Esophagus muscularis mucosa (tissue), 4 donors: ENCODE measurements at regions not wholly inside any gene's neighbourhood (a gene's known extent, or its start where the extent isn't known, plus 50 kb on each side); places are given as distances from the start of the nearest gene placed in this dataset.
"Not testable (repeated sequence)": the region's sequence is repeated elsewhere in the genome, so short reads cannot be mapped to it uniquely, and the experiment has no call there.

Source experiments
- DNase-seq: peaks from one replicate; pipeline ENCODE4 v3.0.0-alpha.2; 2017; ENCODE audit errors: extremely low spot score
- H3K27ac ChIP-seq, 4 donors: fragments of 200-600 bp; sonication (generic); replicated peaks in 1 of 4; 1 replicate in 3 of 4; 2 replicates in 1 of 4; pipeline ENCODE4 v1.5.1; 2016 to 2019; ENCODE audit warnings: mild to moderate bottlenecking in 1 of 4
- H3K27me3 ChIP-seq, 4 donors: fragments of 200-600 bp; sonication (generic); one replicate each; pipeline versions ENCODE4 v1.5.1 to v1.6.0; 2016 to 2019
- H3K36me3 ChIP-seq, 4 donors: fragments of 200-600 bp; sonication (generic); one replicate each; pipeline ENCODE4 v1.5.1; 2016 to 2019
- H3K4me1 ChIP-seq, 4 donors: fragments of 200-600 bp; sonication (generic); one replicate each; pipeline ENCODE4 v1.5.1; 2016 to 2019
- H3K4me3 ChIP-seq, 4 donors: fragments of 200-600 bp; sonication (generic); 1 replicate in 2 of 4; 2 replicates in 2 of 4; pipeline ENCODE4 v1.5.1; 2016 to 2019; ENCODE audit warnings: mild to moderate bottlenecking in 4 of 4, moderate library complexity in 1 of 4
- H3K9me3 ChIP-seq, 4 donors: fragments of 200-600 bp; sonication (generic); 1 replicate in 3 of 4; 2 replicates in 1 of 4; pipeline ENCODE4 v1.5.1; 2016 to 2019
- CTCF ChIP-seq, 3 experiments: fragments of 200-600 bp in 2 of 3; fragments of 450-650 bp in 1 of 3; sonication (generic) in 2 of 3; IDR thresholded peaks; one replicate each; pipeline ENCODE4 v1.5.1; 2017 to 2019; ENCODE audit warnings: antibody characterized with exemption in 3 of 3, mild to moderate bottlenecking in 2 of 3, moderate library complexity in 1 of 3
- EP300 ChIP-seq: sonication (generic); formaldehyde crosslinking; IDR thresholded peaks from one replicate; pipeline ENCODE4 v1.6.1; 2017; ENCODE audit warnings: antibody characterized with exemption
- POLR2A ChIP-seq: fragments of 450-650 bp; IDR thresholded peaks from one replicate; pipeline ENCODE4 v1.6.1; 2017; ENCODE audit warnings: antibody characterized with exemption, moderate library complexity, mild to moderate bottlenecking, low read depth
- POLR2AphosphoS5 ChIP-seq, 2 donors: sonication (generic); formaldehyde crosslinking; IDR thresholded peaks; one replicate each; pipeline ENCODE4 v1.6.1; 2017; ENCODE audit warnings: antibody characterized with exemption in 2 of 2
- WGBS: methylation state at CpG from one replicate; pipeline ENCODE4 v1.1.5; 2018; 5-methylcytosine and 5-hydroxymethylcytosine counted together
- intact Hi-C: fragments of 100-400 bp; cut with DNase I; formaldehyde crosslinking; loops from one replicate; pipeline ENCODE4 v1.15.1; 2023

GRCh38 chr18:79588636-79589481 lies 90.7 kb upstream of the CTDP1 start:
- TF ChIP-seq CTCF (IDR thresholded peaks at IDR 0.05): no peak
- no peak for TF ChIP-seq EP300
- TF ChIP-seq POLR2A: no peak
- peak; percentile 83 to 84 for TF ChIP-seq POLR2AphosphoS5 (IDR thresholded peaks at IDR 0.05)
- peaks cover 0 to 5% (median 2%) of the 10 kb centered on the region in 4 donors for H3K9me3 ChIP-seq
- peak overlapping the region in 1 of 4 donors; percentile 30 for H3K4me3 ChIP-seq
- H3K27ac ChIP-seq: peak overlapping the region; percentile 44 to 78 (median 62)
- peaks cover 0 to 3% (median 0%) of the 10 kb centered on the region in 4 donors for H3K27me3 ChIP-seq
- no peaks in the 10 kb centered on the region for H3K36me3 ChIP-seq
- WGBS: 53% methylated on average over 27 of the region's 38 CpGs
- intact Hi-C loops: no loop called here
- peaks cover 18 to 37% (median 34%) of the 10 kb centered on the region in 4 donors for H3K4me1 ChIP-seq
- DNase-seq: peak; percentile 96

GRCh38 chr18:79589601-79590091 lies 90.0 kb upstream of the CTDP1 start:
- no peak for TF ChIP-seq POLR2AphosphoS5 (IDR thresholded peaks at IDR 0.05)
- no peak for TF ChIP-seq CTCF (IDR thresholded peaks at IDR 0.05)
- no peak for TF ChIP-seq EP300
- no peak for TF ChIP-seq POLR2A
- Histone ChIP-seq H3K27ac (peak overlapping the region; percentile 44 to 78 (median 62)), H3K4me1 (peaks cover 18 to 37% (median 34%) of the 10 kb centered on the region in 4 donors), H3K27me3 (peaks cover 0 to 5% (median 0%) of the 10 kb centered on the region in 4 donors), H3K9me3 (peaks cover 0 to 5% (median 2%) of the 10 kb centered on the region in 4 donors), H3K4me3 (no peak overlapping the region), H3K36me3 (no peaks in the 10 kb centered on the region)
- intact Hi-C loops: no loop called here
- 54% methylated on average over 12 of the region's 15 CpGs for WGBS
- no peak for DNase-seq

DNA sequence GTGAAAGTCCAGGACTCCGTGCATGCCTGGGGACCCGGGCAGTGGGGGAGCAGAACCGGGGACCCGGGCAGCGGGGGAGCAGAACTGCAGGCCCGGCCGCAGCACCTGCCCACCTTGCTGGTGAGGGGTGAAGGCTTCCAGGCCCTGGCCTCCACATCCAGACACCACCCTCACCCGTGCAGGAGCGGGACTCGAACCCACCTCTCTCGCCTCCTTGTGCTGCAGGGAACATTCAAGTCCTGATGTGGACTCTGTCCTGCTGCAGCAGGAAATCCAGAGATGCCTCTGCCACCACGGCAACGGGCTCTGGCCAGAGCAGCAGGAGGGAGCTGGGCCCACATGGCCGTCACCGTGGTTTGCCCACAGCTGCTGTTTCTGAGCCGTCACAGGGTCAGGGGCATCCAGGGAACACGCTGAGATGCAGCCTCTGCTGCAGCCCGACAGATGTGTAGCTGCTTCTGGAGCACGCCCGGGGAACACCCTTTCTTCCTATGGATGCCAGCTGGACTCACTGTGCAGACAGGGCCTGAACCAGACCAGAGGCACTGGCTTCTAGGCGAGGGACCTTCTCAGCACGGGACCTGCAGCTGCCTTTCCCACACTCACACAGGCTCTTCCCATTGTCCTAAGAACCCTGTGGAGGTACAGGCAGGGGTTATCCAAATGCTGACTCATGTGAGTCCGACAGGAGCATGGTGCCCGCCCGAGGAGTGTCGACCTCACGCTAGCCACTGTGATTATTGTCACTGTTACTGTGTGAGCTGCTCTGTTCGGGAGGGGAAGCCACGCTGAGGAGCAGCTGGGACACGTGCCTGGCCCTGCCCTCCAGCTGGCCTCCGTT lies 89.2 kb upstream of the CTDP1 start:
- Histone ChIP-seq H3K4me3 (no peak overlapping the region), H3K27me3 (peaks cover 0 to 9% (median 0%) of the 10 kb centered on the region in 4 donors), H3K9me3 (peaks cover 0 to 5% (median 2%) of the 10 kb centered on the region in 4 donors), H3K4me1 (peaks cover 18 to 37% (median 34%) of the 10 kb centered on the region in 4 donors), H3K27ac (no peak overlapping the region), H3K36me3 (no peaks in the 10 kb centered on the region)
- intact Hi-C loops: no loop called here
- 83% methylated on average over 17 of the region's 31 CpGs for WGBS
- DNase-seq: no peak
- TF ChIP-seq POLR2A (no peak), EP300 (no peak), POLR2AphosphoS5 (IDR thresholded peaks at IDR 0.05) (no peak), CTCF (IDR thresholded peaks at IDR 0.05) (no peak)

DNA sequence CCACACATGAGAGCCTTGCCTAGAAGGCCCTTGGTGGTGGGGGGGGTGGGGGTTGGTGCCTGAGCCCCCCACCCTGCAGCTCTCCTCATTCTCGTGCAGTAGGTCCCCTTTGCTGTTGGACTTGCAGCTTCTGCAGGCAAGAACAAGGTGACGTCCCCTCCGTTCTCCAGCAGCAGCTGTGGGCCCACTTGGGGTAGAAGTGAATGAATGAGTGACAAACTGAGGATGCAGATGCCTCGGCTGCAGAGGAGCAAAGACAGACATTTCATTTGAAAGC lies 88.6 kb upstream of the CTDP1 start:
- no peak for TF ChIP-seq POLR2A
- no peak for TF ChIP-seq EP300
- TF ChIP-seq CTCF (IDR thresholded peaks at IDR 0.05): no peak
- TF ChIP-seq POLR2AphosphoS5 (IDR thresholded peaks at IDR 0.05): no peak
- intact Hi-C loops: no loop called here
- DNase-seq: no peak
- no peaks in the 10 kb centered on the region for H3K36me3 ChIP-seq
- WGBS: 89% methylated on average over 4 of the region's 4 CpGs
- no peak overlapping the region for H3K27ac ChIP-seq
- H3K9me3 ChIP-seq: peaks cover 0 to 5% (median 2%) of the 10 kb centered on the region in 4 donors
- peaks cover 0 to 14% (median 0%) of the 10 kb centered on the region in 4 donors for H3K27me3 ChIP-seq
- H3K4me3 ChIP-seq: no peak overlapping the region
- peaks cover 18 to 37% (median 34%) of the 10 kb centered on the region in 4 donors for H3K4me1 ChIP-seq

DNA sequence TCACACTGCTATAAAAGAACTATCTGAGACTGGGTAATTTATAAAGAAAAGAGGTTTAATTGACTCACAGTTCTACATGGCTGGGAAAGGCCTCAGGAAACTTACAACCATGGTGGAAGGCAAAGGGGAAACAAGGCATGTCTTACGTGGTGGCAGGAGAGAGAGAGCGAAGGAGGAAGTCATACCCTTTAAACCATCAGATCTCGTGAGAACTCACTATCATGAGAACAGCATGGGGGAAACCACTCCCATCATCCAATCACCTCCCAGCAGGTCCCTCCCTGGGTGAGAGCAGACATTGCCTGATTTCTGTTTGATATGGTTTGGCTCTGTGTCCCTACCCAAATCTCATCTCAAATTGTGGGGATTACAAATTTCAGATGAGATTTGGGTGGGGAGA lies 86.9 kb upstream of the CTDP1 start:
- peaks cover 0 to 31% (median 2%) of the 10 kb centered on the region in 4 donors for H3K27me3 ChIP-seq
- H3K4me3 ChIP-seq, DNase-seq, H3K27ac ChIP-seq, intact Hi-C loops, H3K9me3 ChIP-seq, H3K36me3 ChIP-seq: not testable (repeated sequence)
- peaks cover 18 to 30% (median 29%) of the 10 kb centered on the region in 4 donors for H3K4me1 ChIP-seq
- 80% methylated on average over 3 of the region's 3 CpGs for WGBS
